ENCODE measurements at regions not wholly inside any gene's neighbourhood (a gene's known extent, or its start where the extent isn't known, plus 50 kb on each side); places are given as distances from the start of the nearest gene placed in this dataset.
"Not testable (repeated sequence)": the region's sequence is repeated elsewhere in the genome, so short reads cannot be mapped to it uniquely, and the experiment has no call there.

GRCh38 chr2:40028792-40029488 is 249.9 kb upstream of the THUMPD2 start:
- peaks cover 0 to 9% (median 0%) of the 10 kb centered on the region in 4 donors for H3K4me1 Mint-ChIP-seq
- no peaks in the 10 kb centered on the region for H3K36me3 Mint-ChIP-seq
- H3K27me3 Mint-ChIP-seq, result peaks cover 0 to 8% (median 0%) of the 10 kb centered on the region in 5 donors
- H3K9me3 Mint-ChIP-seq, result peaks cover 0 to 11% (median 5%) of the 10 kb centered on the region in 9 donors
- H3K27ac Mint-ChIP-seq, result no peak overlapping the region
- ATAC-seq (no peak), DNase-seq (no peak)
- no peak overlapping the region for H3K4me3 Mint-ChIP-seq
- POLR2A ChIA-PET, result no interaction called here

GRCh38 chr2:40027968-40028367 is 248.9 kb upstream of the THUMPD2 start:
- no peaks in the 10 kb centered on the region for H3K36me3 Mint-ChIP-seq

DNA sequence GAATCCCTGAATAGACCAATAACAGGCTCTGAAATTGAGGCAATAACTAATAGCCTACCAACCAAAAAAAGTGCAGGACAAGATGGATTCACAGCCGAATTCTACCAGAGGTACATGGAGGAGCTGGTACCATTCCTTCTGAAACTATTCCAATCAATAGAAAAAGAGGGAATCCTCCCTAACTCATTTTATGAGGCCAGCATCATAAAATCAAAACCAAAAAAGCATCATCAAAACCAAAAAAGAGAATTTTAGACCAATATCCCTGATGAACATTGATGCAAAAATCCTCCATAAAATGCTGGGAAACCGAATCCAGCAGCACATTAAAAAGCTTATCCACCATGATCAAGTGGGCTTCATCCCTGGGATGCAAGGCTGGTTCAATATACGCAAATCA is 246.2 kb upstream of the THUMPD2 start:
- H3K4me3 Mint-ChIP-seq, H3K4me1 Mint-ChIP-seq, ATAC-seq, H3K27ac Mint-ChIP-seq, POLR2A ChIA-PET, H3K27me3 Mint-ChIP-seq, DNase-seq: not testable (repeated sequence)
- H3K9me3 Mint-ChIP-seq, result peaks cover 0 to 45% (median 20%) of the 10 kb centered on the region in 9 donors
- H3K36me3 Mint-ChIP-seq, result peaks cover 0 to 12% (median 0%) of the 10 kb centered on the region in 3 donors

More at GRCh38 chr2:40027968-40028367, 248.9 kb upstream of the THUMPD2 start:
- H3K4me3 Mint-ChIP-seq, result no peak overlapping the region
- peaks cover 0 to 18% (median 6%) of the 10 kb centered on the region in 9 donors for H3K9me3 Mint-ChIP-seq
- no peak overlapping the region for H3K27ac Mint-ChIP-seq
- ATAC-seq (no peak), DNase-seq (no peak)
- peaks cover 0 to 8% (median 0%) of the 10 kb centered on the region in 5 donors for H3K27me3 Mint-ChIP-seq
- POLR2A ChIA-PET, result no interaction called here
- H3K4me1 Mint-ChIP-seq, result peaks cover 0 to 9% (median 0%) of the 10 kb centered on the region in 4 donors

- Mint-ChIP-seq H3K9me3 (peaks cover 0 to 48% (median 23%) of the 10 kb centered on the region in 9 donors), H3K4me1 (no peaks in the 10 kb centered on the region), H3K27ac (no peak overlapping the region), H3K4me3 (no peak overlapping the region), H3K27me3 (peaks cover 0 to 8% (median 0%) of the 10 kb centered on the region in 5 donors), H3K36me3 (peaks cover 0 to 20% (median 0%) of the 10 kb centered on the region in 3 donors)
- ATAC-seq (no peak), DNase-seq (no peak)
- POLR2A ChIA-PET, result no interaction called here
Observed at GRCh38 chr2:40020997-40021396, 241.9 kb upstream of the THUMPD2 start.

GRCh38 chr2:40016151-40016885 is 237.3 kb upstream of the THUMPD2 start:
- H3K27ac Mint-ChIP-seq, result no peak overlapping the region
- H3K4me1 Mint-ChIP-seq, result no peaks in the 10 kb centered on the region
- DNase-seq, result no peak
- H3K36me3 Mint-ChIP-seq, result peaks cover 0 to 20% (median 2%) of the 10 kb centered on the region in 3 donors
- no peak for ATAC-seq
- H3K27me3 Mint-ChIP-seq, result peaks cover 0 to 7% (median 0%) of the 10 kb centered on the region in 5 donors
- peaks cover 0 to 33% (median 15%) of the 10 kb centered on the region in 9 donors for H3K9me3 Mint-ChIP-seq
- POLR2A ChIA-PET, result no interaction called here
- no peak overlapping the region for H3K4me3 Mint-ChIP-seq

- peaks cover 0 to 18% (median 5%) of the 10 kb centered on the region in 9 donors for H3K9me3 Mint-ChIP-seq
- POLR2A ChIA-PET, result not testable (repeated sequence)
Observed at GRCh38 chr2:40013962-40014361, 234.9 kb upstream of the THUMPD2 start.

GRCh38 chr2:40004336-40004735 is 225.3 kb upstream of the THUMPD2 start:
- Mint-ChIP-seq H3K36me3 (no peaks in the 10 kb centered on the region), H3K4me3 (no peak overlapping the region), H3K9me3 (peaks cover 0 to 3% (median 0%) of the 10 kb centered on the region in 9 donors), H3K27me3 (peaks cover 0 to 3% (median 0%) of the 10 kb centered on the region in 5 donors), H3K27ac (no peak overlapping the region), H3K4me1 (no peaks in the 10 kb centered on the region)
- no peak for ATAC-seq
- no peak for DNase-seq
- POLR2A ChIA-PET, result no interaction called here

More at GRCh38 chr2:40013962-40014361, 234.9 kb upstream of the THUMPD2 start:
- H3K4me1 Mint-ChIP-seq, DNase-seq, H3K36me3 Mint-ChIP-seq, H3K4me3 Mint-ChIP-seq, H3K27me3 Mint-ChIP-seq, H3K27ac Mint-ChIP-seq, ATAC-seq: not testable (repeated sequence)

GRCh38 chr2:40002339-40002738 is 223.3 kb upstream of the THUMPD2 start:
- Mint-ChIP-seq H3K36me3 (no peaks in the 10 kb centered on the region), H3K4me3 (no peak overlapping the region), H3K9me3 (no peaks in the 10 kb centered on the region), H3K4me1 (no peaks in the 10 kb centered on the region), H3K27ac (no peak overlapping the region), H3K27me3 (peaks cover 0 to 3% (median 0%) of the 10 kb centered on the region in 5 donors)
- POLR2A ChIA-PET, result no interaction called here
- DNase-seq, result no peak
- no peak for ATAC-seq

DNA sequence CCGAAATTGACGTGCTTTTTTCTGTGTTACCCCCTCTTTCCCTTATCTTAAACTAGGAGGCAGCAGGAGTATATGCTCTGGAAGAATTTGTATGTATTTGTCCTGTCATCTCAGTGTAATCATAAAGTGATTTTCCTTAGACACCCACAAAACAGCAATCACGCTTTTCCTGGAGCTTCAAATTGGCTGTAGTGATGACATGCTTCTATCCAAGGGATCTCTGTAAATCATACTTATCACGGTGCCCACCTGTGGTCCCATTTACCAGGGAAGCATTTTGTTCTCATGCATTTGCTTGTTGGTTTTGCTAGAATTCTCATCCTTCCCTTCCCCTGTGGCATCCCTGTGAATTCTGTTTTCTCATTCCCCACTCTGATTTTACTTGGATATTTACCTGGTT is 220.8 kb upstream of the THUMPD2 start:
- Mint-ChIP-seq H3K27ac (no peak overlapping the region), H3K36me3 (no peaks in the 10 kb centered on the region), H3K4me3 (no peak overlapping the region), H3K9me3 (no peaks in the 10 kb centered on the region), H3K27me3 (peaks cover 0 to 3% (median 0%) of the 10 kb centered on the region in 5 donors), H3K4me1 (no peaks in the 10 kb centered on the region)
- POLR2A ChIA-PET, result no interaction called here
- ATAC-seq (no peak), DNase-seq (no peak)

- no peaks in the 10 kb centered on the region for H3K4me1 Mint-ChIP-seq
- H3K36me3 Mint-ChIP-seq, result no peaks in the 10 kb centered on the region
- no peak for DNase-seq
- H3K27me3 Mint-ChIP-seq, result peaks cover 0 to 3% (median 0%) of the 10 kb centered on the region in 5 donors
- ATAC-seq, result no peak
- POLR2A ChIA-PET, result no interaction called here
- no peak overlapping the region for H3K27ac Mint-ChIP-seq
- H3K4me3 Mint-ChIP-seq, result no peak overlapping the region
- H3K9me3 Mint-ChIP-seq, result no peaks in the 10 kb centered on the region
Observed at GRCh38 chr2:39998617-39999016, 219.6 kb upstream of the THUMPD2 start.

GRCh38 chr2:39996653-39997080 is 217.6 kb upstream of the THUMPD2 start:
- ATAC-seq, result no peak
- no peaks in the 10 kb centered on the region for H3K9me3 Mint-ChIP-seq
- peaks cover 0 to 3% (median 0%) of the 10 kb centered on the region in 5 donors for H3K27me3 Mint-ChIP-seq
- H3K36me3 Mint-ChIP-seq, result no peaks in the 10 kb centered on the region
- no peak for DNase-seq
- no peak overlapping the region for H3K4me3 Mint-ChIP-seq
- POLR2A ChIA-PET, result no interaction called here
- H3K4me1 Mint-ChIP-seq, result no peaks in the 10 kb centered on the region
- H3K27ac Mint-ChIP-seq, result no peak overlapping the region

DNA sequence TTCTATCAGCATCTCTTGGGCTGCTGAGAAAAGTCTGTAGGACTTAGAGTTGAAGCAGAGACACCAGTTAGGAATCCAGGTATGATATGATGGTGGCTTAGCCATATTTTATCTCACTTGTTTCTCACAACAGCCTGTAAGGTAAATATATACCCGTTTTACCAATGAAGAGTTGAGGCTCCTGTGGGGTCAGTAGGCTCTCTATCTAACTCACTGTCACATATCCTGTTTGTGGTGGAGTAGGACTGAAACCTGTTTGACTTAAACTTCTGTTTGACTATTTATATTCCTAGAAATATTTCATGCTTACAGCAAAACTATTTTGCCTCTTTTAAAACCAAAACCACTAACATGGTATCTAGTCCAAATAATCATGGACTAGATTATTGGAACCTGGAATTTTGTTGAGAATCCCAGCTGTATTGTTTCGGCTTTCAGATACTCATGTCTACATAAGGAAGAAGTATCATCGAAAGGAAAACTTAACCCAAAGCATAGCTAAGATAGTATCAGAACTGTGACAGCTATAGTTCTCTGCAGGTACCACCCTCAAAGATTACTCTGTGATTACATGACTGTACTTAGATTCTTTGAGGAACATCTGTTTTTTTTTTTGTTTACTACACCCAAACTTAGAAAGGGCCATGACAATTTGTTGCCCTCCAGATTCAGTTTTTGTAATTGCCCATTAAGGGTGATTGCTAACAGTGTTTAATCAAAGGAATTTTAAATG is 216.1 kb upstream of the THUMPD2 start:
- Mint-ChIP-seq H3K27me3 (peaks cover 0 to under 1% (median 0%) of the 10 kb centered on the region in 5 donors), H3K9me3 (no peaks in the 10 kb centered on the region), H3K4me3 (no peak overlapping the region), H3K36me3 (no peaks in the 10 kb centered on the region), H3K27ac (no peak overlapping the region), H3K4me1 (no peaks in the 10 kb centered on the region)
- ATAC-seq (no peak), DNase-seq (no peak)
- POLR2A ChIA-PET, result no interaction called here

DNA sequence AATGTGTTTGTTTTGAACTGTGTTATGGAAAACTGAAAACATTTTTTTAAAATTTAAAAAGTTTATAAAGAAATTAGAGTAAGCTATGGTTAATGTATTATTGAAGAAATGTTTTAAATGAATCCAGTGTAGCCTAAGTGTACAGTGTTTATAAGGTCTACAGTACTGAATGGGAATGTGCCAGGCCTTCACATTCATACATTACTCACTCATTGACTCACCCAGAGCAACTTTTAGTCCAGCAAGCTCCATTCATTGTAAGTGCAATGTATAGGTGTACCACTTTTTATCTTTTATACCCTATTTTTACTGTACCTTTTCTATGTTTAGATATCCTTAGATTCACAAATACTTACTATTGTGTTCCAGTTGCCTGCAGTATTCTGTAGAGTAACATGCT is 215.1 kb upstream of the THUMPD2 start:
- no peaks in the 10 kb centered on the region for H3K4me1 Mint-ChIP-seq
- H3K36me3 Mint-ChIP-seq, result no peaks in the 10 kb centered on the region
- no peaks in the 10 kb centered on the region for H3K27me3 Mint-ChIP-seq

More for the DNA sequence above, 215.1 kb upstream of the THUMPD2 start:
- POLR2A ChIA-PET, result no interaction called here
- ATAC-seq (no peak), DNase-seq (no peak)
- no peak overlapping the region for H3K27ac Mint-ChIP-seq
- H3K9me3 Mint-ChIP-seq, result no peaks in the 10 kb centered on the region
- no peak overlapping the region for H3K4me3 Mint-ChIP-seq

All from naive thymus-derived CD8-positive, alpha-beta T cell (primary cell).